ENCODE measurements at regions not wholly inside any gene's neighbourhood (a gene's known extent, or its start where the extent isn't known, plus 50 kb on each side); places are given as distances from the start of the nearest gene placed in this dataset.

- RAD21 ChIA-PET (ENCODE audit: low non-redundant PET in 1 of 2, low total read pairs in 2 of 2, uncharacterized antibody in 2 of 2, unreplicated experiment in 2 of 2): no interaction called here
- no peak overlapping the region for H3K27ac ChIP-seq (ENCODE audit: low read depth, low read length)
- no peaks in the 10 kb centered on the region for H3K36me3 ChIP-seq (ENCODE audit: control insufficient read depth in 1 of 2, insufficient read depth in 2 of 2, low read length in 2 of 2)
- ATAC-seq (no peak), DNase-seq (ENCODE audit: low read depth, low spot score) (no peak)
- H2AFZ ChIP-seq (ENCODE audit: low read depth, low read length, poor library complexity, severe bottlenecking): no peak overlapping the region
- CTCF ChIA-PET: no interaction called here
- no peaks in the 10 kb centered on the region for H3K9me2 ChIP-seq (ENCODE audit: insufficient read depth)
- no peaks in the 10 kb centered on the region; a peak in 1 of 4 replicates for H3K4me1 ChIP-seq (ENCODE audit: control insufficient read depth in 1 of 2, insufficient read depth in 2 of 2, low read length in 2 of 2)
- no peak overlapping the region for H3K4me2 ChIP-seq (ENCODE audit: low read length)
- BruUV-seq (replicated peaks): no TSS peak
- POLR2A ChIA-PET: no interaction called here
- H3K9ac ChIP-seq (ENCODE audit: low read length): no peak overlapping the region
- no peaks in the 10 kb centered on the region for H3K9me3 ChIP-seq (ENCODE audit: control insufficient read depth in 1 of 2, insufficient read depth in 1 of 2, low read depth in 1 of 2, low read length in 2 of 2)
- intact Hi-C loops (cut with micrococcal nuclease): no loop called here
- no peaks in the 10 kb centered on the region for H3K79me2 ChIP-seq (ENCODE audit: insufficient read depth, low read length)
- H4K20me1 ChIP-seq (ENCODE audit: insufficient read depth): no peaks in the 10 kb centered on the region
- no peaks in the 10 kb centered on the region for H3K27me3 ChIP-seq (ENCODE audit: insufficient read depth, low read length)
- no peak overlapping the region for H3K4me3 ChIP-seq (replicated peaks in 1 of 2; ENCODE audit: low read depth in 1 of 2, low read length in 2 of 2)
- no peak for TF ChIP-seq YY1 (IDR thresholded peaks at IDR 0.05; ENCODE audit: extremely low read depth, insufficient replicate concordance, low read depth, low read length)
Measured at GRCh38 chr1:96968541-96968940, 247.0 kb downstream of the PTBP2 start.

- DNase-seq (ENCODE audit: low read depth, low spot score): no peak
- H3K79me2 ChIP-seq (ENCODE audit: insufficient read depth, low read length): no peaks in the 10 kb centered on the region
- no peaks in the 10 kb centered on the region; a peak in 1 of 4 replicates for H3K4me1 ChIP-seq (ENCODE audit: control insufficient read depth in 1 of 2, insufficient read depth in 2 of 2, low read length in 2 of 2)
- no peak overlapping the region for H3K27ac ChIP-seq (ENCODE audit: low read depth, low read length)
- no peaks in the 10 kb centered on the region for H3K9me3 ChIP-seq (ENCODE audit: control insufficient read depth in 1 of 2, insufficient read depth in 1 of 2, low read depth in 1 of 2, low read length in 2 of 2)
- H3K9ac ChIP-seq (ENCODE audit: low read length): no peak overlapping the region
- H3K9me2 ChIP-seq (ENCODE audit: insufficient read depth): no peaks in the 10 kb centered on the region
- H4K20me1 ChIP-seq (ENCODE audit: insufficient read depth): no peaks in the 10 kb centered on the region
- intact Hi-C loops (cut with micrococcal nuclease): no loop called here
- H3K36me3 ChIP-seq (ENCODE audit: control insufficient read depth in 1 of 2, insufficient read depth in 2 of 2, low read length in 2 of 2): no peaks in the 10 kb centered on the region
- no TSS peak for BruUV-seq (replicated peaks)
- ATAC-seq: no peak
- RAD21 ChIA-PET (ENCODE audit: low non-redundant PET in 1 of 2, low total read pairs in 2 of 2, uncharacterized antibody in 2 of 2, unreplicated experiment in 2 of 2): no interaction called here
- H3K4me2 ChIP-seq (ENCODE audit: low read length): no peak overlapping the region
- CTCF ChIA-PET: no interaction called here
- no peak overlapping the region for H3K4me3 ChIP-seq (replicated peaks in 1 of 2; ENCODE audit: low read depth in 1 of 2, low read length in 2 of 2)
- H2AFZ ChIP-seq (ENCODE audit: low read depth, low read length, poor library complexity, severe bottlenecking): no peak overlapping the region
- no peaks in the 10 kb centered on the region for H3K27me3 ChIP-seq (ENCODE audit: insufficient read depth, low read length)
- POLR2A ChIA-PET: no interaction called here
- TF ChIP-seq RAD21 (IDR thresholded peaks at IDR 0.05; ENCODE audit: low read depth) (no peak), ELF1 (IDR thresholded peaks at IDR 0.05; ENCODE audit: borderline replicate concordance, low read depth) (no peak), MAX (IDR thresholded peaks at IDR 0.05) (no peak), CTCF (IDR thresholded peaks at IDR 0.05 in 2 of 3, conservative IDR thresholded peaks at IDR 0.05 in 1 of 3; ENCODE audit: borderline replicate concordance in 1 of 3, insufficient read depth in 1 of 3, low read depth in 2 of 3, low read length in 2 of 3) (no peak), FOSL1 (IDR thresholded peaks at IDR 0.05; ENCODE audit: low read depth) (no peak), SRF (IDR thresholded peaks at IDR 0.05; ENCODE audit: low read depth) (no peak), CBX3 (IDR thresholded peaks at IDR 0.05; ENCODE audit: low read depth) (no peak), TCF7L2 (IDR thresholded peaks at IDR 0.05; ENCODE audit: borderline replicate concordance, extremely low read depth, insufficient read depth, insufficient read length) (no peak), SIN3A (IDR thresholded peaks at IDR 0.05; ENCODE audit: low read depth) (no peak), EGR1 (IDR thresholded peaks at IDR 0.05; ENCODE audit: low read depth) (no peak), YY1 (IDR thresholded peaks at IDR 0.05; ENCODE audit: extremely low read depth, insufficient replicate concordance, low read depth, low read length) (no peak), POLR2AphosphoS5 (IDR thresholded peaks at IDR 0.05; ENCODE audit: low read depth, low read length) (no peak), SP1 (IDR thresholded peaks at IDR 0.05; ENCODE audit: low read depth) (no peak), REST (IDR thresholded peaks at IDR 0.05; ENCODE audit: low read depth) (no peak), ZFX (IDR thresholded peaks at IDR 0.05) (no peak), EZH2phosphoT487 (IDR thresholded peaks at IDR 0.05; ENCODE audit: borderline replicate concordance) (no peak), CEBPB (IDR thresholded peaks at IDR 0.05; ENCODE audit: low read depth) (no peak), EZH2 (IDR thresholded peaks at IDR 0.05) (no peak)
Measured at GRCh38 chr1:96968983-96969382, 247.4 kb downstream of the PTBP2 start.

Measured in HCT116 (cell line).